Endothelial cell of umbilical vein (primary cell): ENCODE measurements at regions not wholly inside any gene's neighbourhood (a gene's known extent, or its start where the extent isn't known, plus 50 kb on each side); places are given as distances from the start of the nearest gene placed in this dataset.

ENCODE experiments used
- BruUV-seq: library from RNA; stranded (reverse); fragments of 400-500 nt; replicated peaks from 2 replicates; lab custom pipeline; 2021; lab: Mats Ljungman, UMichigan
- CTCF ChIA-PET: fragments of 300-600, 350-600 bp; sonication (Branson Sonifier 250); formaldehyde crosslinking; loops from one replicate; lab custom pipeline; 2021; ENCODE audit warnings: antibody characterized with exemption, inconsistent platforms; lab: Charles Lee
- POLR2A ChIA-PET: fragments of 300-600, 350-600 bp; sonication (Branson Sonifier 250); formaldehyde crosslinking; loops from one replicate; lab custom pipeline; 2021; ENCODE audit warnings: antibody characterized with exemption, inconsistent platforms; lab: Charles Lee
- DNase-seq: peaks from one replicate; pipeline ENCODE4 v3.0.0-alpha.2; 2011; ENCODE audit warnings: low read depth, low spot score
- FAIRE-seq: peaks from 2 replicates; lab custom pipeline; 2011; peaks lifted over from hg19 to GRCh38; lab: Jason Lieb, UNC
- H2AFZ ChIP-seq: 2 replicates; pipeline ENCODE4 v1.6.0; 2012; ENCODE audit warnings: low read depth, low read length, control low read depth, inconsistent platforms
- H3K27ac ChIP-seq: 2 replicates; pipeline ENCODE4 v1.5.1; 2011; ENCODE audit warnings: low read depth, mild to moderate bottlenecking, control low read depth, low read length, moderate library complexity; ENCODE audit not compliant: insufficient read depth
- H3K27me3 ChIP-seq, 2 experiments: 2 replicates each; pipeline versions ENCODE4 v1.6.0 to v1.6.1; 2011; ENCODE audit warnings: low read length in 2 of 2, mixed read lengths in 1 of 2; ENCODE audit not compliant: control insufficient read depth in 2 of 2, insufficient read depth in 2 of 2
- H3K36me3 ChIP-seq, 2 experiments: 2 replicates in 1 of 2; 3 replicates in 1 of 2; pipeline ENCODE4 v1.5.1; 2011; ENCODE audit warnings: low read length in 2 of 2, mild to moderate bottlenecking in 1 of 2, moderate library complexity in 1 of 2; ENCODE audit not compliant: control insufficient read depth in 2 of 2, insufficient read depth in 2 of 2; ENCODE audit errors: extremely low read depth in 1 of 2
- H3K4me1 ChIP-seq: 3 replicates; pipeline ENCODE4 v1.5.1; 2011; ENCODE audit warnings: mild to moderate bottlenecking, low read length; ENCODE audit not compliant: control insufficient read depth, insufficient read depth; ENCODE audit errors: extremely low read depth
- H3K4me2 ChIP-seq: 2 replicates; pipeline ENCODE4 v1.6.1; 2011; ENCODE audit warnings: low read length, control low read depth, mixed read lengths; ENCODE audit not compliant: insufficient read depth
- H3K4me3 ChIP-seq, 3 experiments: fragments of 200-600 bp in 1 of 3; sonication (generic), shearing (Covaris generic) in 1 of 3; replicated peaks in 1 of 3; 2 replicates each; pipeline ENCODE4 v1.5.1; 2011 to 2016; ENCODE audit warnings: control low read depth in 3 of 3, low read length in 3 of 3, mild to moderate bottlenecking in 2 of 3, inconsistent platforms in 1 of 3, low read depth in 1 of 3, moderate library complexity in 1 of 3; ENCODE audit not compliant: insufficient read depth in 1 of 3
- H3K79me2 ChIP-seq: 2 replicates; pipeline ENCODE4 v1.6.0; 2012; ENCODE audit warnings: low read length, inconsistent platforms; ENCODE audit not compliant: control insufficient read depth, insufficient read depth
- H3K9ac ChIP-seq: replicated peaks from 2 replicates; pipeline ENCODE3; 2011; ENCODE audit warnings: low read length, control low read depth; ENCODE audit not compliant: insufficient read depth; ENCODE audit errors: extremely low read depth
- H3K9me1 ChIP-seq: replicated peaks from 3 replicates; pipeline ENCODE4 v1.6.0; 2011; ENCODE audit warnings: mild to moderate bottlenecking, low read length; ENCODE audit not compliant: control insufficient read depth, insufficient read depth; ENCODE audit errors: extremely low read depth
- H3K9me3 ChIP-seq: replicated peaks from 2 replicates; pipeline ENCODE4 v1.5.1; 2012; ENCODE audit warnings: low read length, inconsistent platforms; ENCODE audit not compliant: control insufficient read depth, insufficient read depth
- H4K20me1 ChIP-seq: replicated peaks from 2 replicates; pipeline ENCODE3; 2011; ENCODE audit warnings: mild to moderate bottlenecking, low read length; ENCODE audit not compliant: control insufficient read depth, insufficient read depth; ENCODE audit errors: extremely low read depth
- CTCF ChIP-seq, 2 donors: IDR thresholded peaks; 1 replicate in 1 of 2; 2 replicates in 1 of 2; pipeline ENCODE4 v1.5.1; 2011; ENCODE audit warnings: low read length in 2 of 2, mild to moderate bottlenecking in 2 of 2, moderate library complexity in 2 of 2, control low read depth in 1 of 2, inconsistent platforms in 1 of 2, low read depth in 1 of 2; ENCODE audit not compliant: insufficient read depth in 1 of 2; ENCODE audit errors: extremely low read depth in 1 of 2
- EZH2 ChIP-seq: IDR thresholded peaks from 2 replicates; pipeline ENCODE4 v1.6.1; 2012; ENCODE audit warnings: borderline replicate concordance, low read depth, mild to moderate bottlenecking, moderate library complexity, low read length, inconsistent platforms; ENCODE audit not compliant: severe bottlenecking
- FOS ChIP-seq: IDR thresholded peaks from 2 replicates; pipeline ENCODE4 v1.6.1; 2011; ENCODE audit warnings: mild to moderate bottlenecking, low read length, moderate library complexity, borderline replicate concordance; ENCODE audit not compliant: insufficient read depth
- GATA2 ChIP-seq: IDR thresholded peaks from 2 replicates; pipeline ENCODE4 v1.7.0; 2011; ENCODE audit warnings: low read depth, mild to moderate bottlenecking, moderate library complexity, mixed read lengths, low read length; ENCODE audit not compliant: insufficient read length, insufficient read depth
- MAX ChIP-seq: IDR thresholded peaks from 2 replicates; pipeline ENCODE4 v1.6.1; 2011; ENCODE audit not compliant: insufficient read depth, insufficient read length
- MYC ChIP-seq: IDR thresholded peaks from one replicate; pipeline ENCODE4 v1.6.1; 2011; ENCODE audit warnings: mild to moderate bottlenecking, low read depth, low read length
- POLR2A ChIP-seq: IDR thresholded peaks from 2 replicates; pipeline ENCODE4 v1.6.1; 2012; ENCODE audit warnings: low read depth, mild to moderate bottlenecking, control low read depth, low read length
- POLR2AphosphoS5 ChIP-seq: IDR thresholded peaks from 2 replicates; pipeline ENCODE4 v1.6.1; 2012; ENCODE audit warnings: low read depth, mild to moderate bottlenecking, control low read depth, low read length, moderate library complexity; ENCODE audit not compliant: insufficient read depth
- dilution Hi-C: fragments of 300-500 bp; cut with MboI; formaldehyde crosslinking; loops from one replicate; pipeline ENCODE4 v1.15.0; 2019; ENCODE audit warnings: low sequenced_read_pairs; ENCODE audit not compliant: extremely low pct_ligation_motif_present
- intact Hi-C: fragments of 100-400 bp; cut with micrococcal nuclease; formaldehyde crosslinking; loops from one replicate; pipeline ENCODE4 v1.10.0; 2022

DNA sequence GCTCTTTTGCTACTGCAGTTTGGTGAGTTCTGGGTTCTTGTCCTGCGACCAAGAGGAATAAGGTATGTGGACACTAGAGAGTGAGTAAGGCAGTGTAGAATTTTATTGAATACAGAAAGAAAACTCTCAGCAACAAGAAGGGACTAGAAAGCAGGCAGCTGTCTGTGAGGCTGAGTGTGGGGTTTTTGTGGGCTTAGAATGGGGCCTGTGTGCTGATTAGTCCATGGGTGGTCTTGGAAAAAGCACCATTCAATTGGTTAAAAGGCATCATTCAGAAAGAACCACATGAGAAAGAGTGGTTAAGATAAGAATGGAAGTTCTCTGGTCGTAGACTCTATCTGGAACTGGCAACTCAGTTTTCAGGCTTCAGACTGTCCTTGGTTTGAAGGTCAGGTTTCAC is 298.8 kb downstream of the TGFB2 start:
- dilution Hi-C loops (no loop called here), intact Hi-C loops (no loop called here)
- Histone ChIP-seq H2AFZ (no peak overlapping the region), H3K4me3 (no peak overlapping the region), H3K36me3 (no peaks in the 10 kb centered on the region), H3K4me1 (no peaks in the 10 kb centered on the region), H4K20me1 (no peaks in the 10 kb centered on the region), H3K9me1 (no peaks in the 10 kb centered on the region), H3K79me2 (no peaks in the 10 kb centered on the region), H3K27ac (no peak overlapping the region), H3K27me3 (no peaks in the 10 kb centered on the region), H3K9ac (no peak overlapping the region), H3K4me2 (no peak overlapping the region), H3K9me3 (no peaks in the 10 kb centered on the region)
- no peak for FAIRE-seq
- no TSS peak for BruUV-seq
- no peak for TF ChIP-seq MYC
- no peak for TF ChIP-seq POLR2A
- TF ChIP-seq CTCF (IDR thresholded peaks at IDR 0.05; ENCODE audit: extremely low read depth in 1 of 2, insufficient read depth in 1 of 2, low read depth in 1 of 2, low read length in 2 of 2) = no peak
- TF ChIP-seq EZH2 = no peak
- no peak for TF ChIP-seq MAX
- no peak for TF ChIP-seq GATA2
- TF ChIP-seq POLR2AphosphoS5 = no peak
- TF ChIP-seq FOS = no peak
- ChIA-PET CTCF (no interaction called here), POLR2A (no interaction called here)
- DNase-seq = no peak
